ENCODE measurements at regions not wholly inside any gene's neighbourhood (a gene's known extent, or its start where the extent isn't known, plus 50 kb on each side); places are given as distances from the start of the nearest gene placed in this dataset.

DNA sequence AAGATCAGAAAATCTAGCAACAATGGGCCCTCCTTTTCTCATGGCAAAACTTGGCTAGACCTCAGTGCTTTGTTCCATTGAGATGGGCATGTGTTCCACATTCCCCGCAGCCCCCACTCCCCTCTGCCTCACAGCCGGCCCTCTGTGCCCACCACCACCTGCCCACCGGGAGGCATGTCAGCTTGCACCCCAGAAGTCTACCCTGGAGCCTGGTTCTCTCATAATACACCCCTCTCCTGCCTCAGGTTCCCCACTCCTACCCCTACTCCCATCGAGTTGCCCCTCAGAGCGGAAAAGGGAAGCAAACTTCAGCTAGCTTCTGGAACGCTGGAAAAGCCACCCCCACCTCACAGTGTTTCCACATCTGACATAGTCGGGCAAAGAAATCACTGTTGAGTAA lies 219.0 kb downstream of the ANAPC1 start:
- Histone ChIP-seq H3K4ac (ENCODE audit: low read depth, low read length) (no peak overlapping the region), H3K18ac (ENCODE audit: low read length) (no peak overlapping the region), H3K36me3 (ENCODE audit: control insufficient read depth in 1 of 2, insufficient read depth in 2 of 2, low read length in 2 of 2) (no peaks in the 10 kb centered on the region), H4K91ac (ENCODE audit: low read depth, low read length) (no peak overlapping the region), H3K4me3 (ENCODE audit: low read depth, low read length) (no peak overlapping the region), H3K14ac (ENCODE audit: low read length) (no peak overlapping the region), H2BK12ac (ENCODE audit: low read length) (no peak overlapping the region), H3K27me3 (ENCODE audit: insufficient read depth, low read length) (no peaks in the 10 kb centered on the region), H3K79me1 (ENCODE audit: low read length) (no peaks in the 10 kb centered on the region), H3K27ac (ENCODE audit: low read depth, low read length) (no peak overlapping the region), H4K12ac (ENCODE audit: low read depth, low read length) (no peak overlapping the region), H3K79me2 (ENCODE audit: control insufficient read depth, insufficient read depth, low read length, poor library complexity) (no peaks in the 10 kb centered on the region), H3K9me3 (ENCODE audit: insufficient read depth, low read depth, low read length) (peaks cover 9% of the 10 kb centered on the region), H2BK120ac (ENCODE audit: insufficient read depth, low read length, poor library complexity) (no peak overlapping the region), H2AFZ (ENCODE audit: insufficient read depth, low read length, poor library complexity) (no peak overlapping the region), H2BK5ac (ENCODE audit: low read depth, low read length, poor library complexity) (no peak overlapping the region), H3K4me1 (ENCODE audit: control insufficient read depth in 1 of 2, insufficient read depth in 2 of 2, low read length in 2 of 2) (peaks cover 0 to 1% of the 10 kb centered on the region in 2 experiments), H4K8ac (ENCODE audit: low read depth, low read length) (no peak overlapping the region), H3K23ac (ENCODE audit: low read length) (no peak overlapping the region), H3K9ac (ENCODE audit: low read length) (no peak overlapping the region), H3K4me2 (ENCODE audit: low read length) (no peak overlapping the region), H2AK5ac (ENCODE audit: low read length) (no peak overlapping the region)
- DNase-seq: no peak
- no CpG with 5 or more reads among the region's 7 CpGs for WGBS (ENCODE audit: extremely low coverage, insufficient coverage, insufficient read length)

- no peak overlapping the region for H2AK5ac ChIP-seq (ENCODE audit: low read length)
- H3K9me3 ChIP-seq (ENCODE audit: insufficient read depth, low read depth, low read length): peaks cover 9% of the 10 kb centered on the region
- no peak overlapping the region for H3K18ac ChIP-seq (ENCODE audit: low read length)
- H3K4me3 ChIP-seq (ENCODE audit: low read depth, low read length): no peak overlapping the region
- H4K91ac ChIP-seq (ENCODE audit: low read depth, low read length): no peak overlapping the region
- H4K8ac ChIP-seq (ENCODE audit: low read depth, low read length): no peak overlapping the region
- no peak overlapping the region for H3K9ac ChIP-seq (ENCODE audit: low read length)
- no peaks in the 10 kb centered on the region for H3K36me3 ChIP-seq (ENCODE audit: control insufficient read depth in 1 of 2, insufficient read depth in 2 of 2, low read length in 2 of 2)
- DNase-seq: no peak
- no peak overlapping the region for H2BK12ac ChIP-seq (ENCODE audit: low read length)
- H3K14ac ChIP-seq (ENCODE audit: low read length): no peak overlapping the region
- H3K79me2 ChIP-seq (ENCODE audit: control insufficient read depth, insufficient read depth, low read length, poor library complexity): no peaks in the 10 kb centered on the region
- H3K79me1 ChIP-seq (ENCODE audit: low read length): no peaks in the 10 kb centered on the region
- no peak overlapping the region for H3K27ac ChIP-seq (ENCODE audit: low read depth, low read length)
- H3K23ac ChIP-seq (ENCODE audit: low read length): no peak overlapping the region
- H4K12ac ChIP-seq (ENCODE audit: low read depth, low read length): no peak overlapping the region
- no peak overlapping the region for H2BK120ac ChIP-seq (ENCODE audit: insufficient read depth, low read length, poor library complexity)
- no peaks in the 10 kb centered on the region for H3K27me3 ChIP-seq (ENCODE audit: insufficient read depth, low read length)
- H2AFZ ChIP-seq (ENCODE audit: insufficient read depth, low read length, poor library complexity): no peak overlapping the region
- no peak overlapping the region for H2BK5ac ChIP-seq (ENCODE audit: low read depth, low read length, poor library complexity)
- H3K4me1 ChIP-seq (ENCODE audit: control insufficient read depth in 1 of 2, insufficient read depth in 2 of 2, low read length in 2 of 2): no peaks in the 10 kb centered on the region
- no peak overlapping the region for H3K4me2 ChIP-seq (ENCODE audit: low read length)
- no CpG with 5 or more reads among the region's 3 CpGs for WGBS (ENCODE audit: extremely low coverage, insufficient coverage, insufficient read length)
- no peak overlapping the region for H3K4ac ChIP-seq (ENCODE audit: low read depth, low read length)
Measured at GRCh38 chr2:111665551-111666116, 218.4 kb downstream of the ANAPC1 start.

DNA sequence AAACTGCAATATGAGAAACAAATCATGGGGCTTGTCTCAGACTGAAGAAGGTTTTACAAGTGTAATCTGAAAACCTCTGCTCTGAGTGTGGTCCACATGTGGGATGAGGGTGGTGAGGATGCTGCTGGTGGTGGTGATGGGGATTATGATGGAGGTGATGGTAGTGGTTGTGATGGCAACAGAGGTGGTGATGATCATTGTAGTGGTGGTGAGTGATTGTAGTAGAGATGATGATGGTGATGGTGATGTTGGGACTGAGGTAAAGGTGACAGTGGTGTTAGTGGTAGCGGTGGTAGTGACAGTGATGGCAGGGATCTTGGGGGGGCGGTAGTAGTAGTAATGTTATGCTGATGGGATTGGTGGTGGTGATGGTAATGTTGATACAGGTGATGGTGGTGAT lies 217.8 kb downstream of the ANAPC1 start:
- peaks cover 9% of the 10 kb centered on the region for H3K9me3 ChIP-seq (ENCODE audit: insufficient read depth, low read depth, low read length)
- no peaks in the 10 kb centered on the region for H3K27me3 ChIP-seq (ENCODE audit: insufficient read depth, low read length)
- no peaks in the 10 kb centered on the region for H3K4me1 ChIP-seq (ENCODE audit: control insufficient read depth in 1 of 2, insufficient read depth in 2 of 2, low read length in 2 of 2)
- H3K14ac ChIP-seq (ENCODE audit: low read length): no peak overlapping the region
- DNase-seq: no peak
- no peak overlapping the region for H3K4ac ChIP-seq (ENCODE audit: low read depth, low read length)
- no peak overlapping the region for H3K27ac ChIP-seq (ENCODE audit: low read depth, low read length)
- H3K79me2 ChIP-seq (ENCODE audit: control insufficient read depth, insufficient read depth, low read length, poor library complexity): no peaks in the 10 kb centered on the region
- H3K4me2 ChIP-seq (ENCODE audit: low read length): no peak overlapping the region
- WGBS (ENCODE audit: extremely low coverage, insufficient coverage, insufficient read length): no CpG with 5 or more reads among the region's 2 CpGs
- H4K8ac ChIP-seq (ENCODE audit: low read depth, low read length): no peak overlapping the region
- H2BK12ac ChIP-seq (ENCODE audit: low read length): no peak overlapping the region
- no peaks in the 10 kb centered on the region for H3K79me1 ChIP-seq (ENCODE audit: low read length)
- H3K36me3 ChIP-seq (ENCODE audit: control insufficient read depth in 1 of 2, insufficient read depth in 2 of 2, low read length in 2 of 2): no peaks in the 10 kb centered on the region
- H2AK5ac ChIP-seq (ENCODE audit: low read length): no peak overlapping the region
- H3K18ac ChIP-seq (ENCODE audit: low read length): no peak overlapping the region
- no peak overlapping the region for H3K9ac ChIP-seq (ENCODE audit: low read length)
- H4K91ac ChIP-seq (ENCODE audit: low read depth, low read length): no peak overlapping the region
- H2BK120ac ChIP-seq (ENCODE audit: insufficient read depth, low read length, poor library complexity): no peak overlapping the region
- H3K4me3 ChIP-seq (ENCODE audit: low read depth, low read length): no peak overlapping the region
- H3K23ac ChIP-seq (ENCODE audit: low read length): no peak overlapping the region
- no peak overlapping the region for H2AFZ ChIP-seq (ENCODE audit: insufficient read depth, low read length, poor library complexity)
- no peak overlapping the region for H2BK5ac ChIP-seq (ENCODE audit: low read depth, low read length, poor library complexity)
- H4K12ac ChIP-seq (ENCODE audit: low read depth, low read length): no peak overlapping the region

GRCh38 chr2:111667001-111667400 lies 217.0 kb downstream of the ANAPC1 start:
- Histone ChIP-seq H3K9ac (ENCODE audit: low read length) (no peak overlapping the region), H3K4me1 (ENCODE audit: control insufficient read depth in 1 of 2, insufficient read depth in 2 of 2, low read length in 2 of 2) (no peaks in the 10 kb centered on the region), H3K4ac (ENCODE audit: low read depth, low read length) (no peak overlapping the region), H3K36me3 (ENCODE audit: control insufficient read depth in 1 of 2, insufficient read depth in 2 of 2, low read length in 2 of 2) (no peaks in the 10 kb centered on the region), H3K23ac (ENCODE audit: low read length) (no peak overlapping the region), H3K4me3 (ENCODE audit: low read depth, low read length) (no peak overlapping the region), H2BK120ac (ENCODE audit: insufficient read depth, low read length, poor library complexity) (no peak overlapping the region), H3K4me2 (ENCODE audit: low read length) (no peak overlapping the region), H4K8ac (ENCODE audit: low read depth, low read length) (no peak overlapping the region), H3K9me3 (ENCODE audit: insufficient read depth, low read depth, low read length) (peaks cover 14% of the 10 kb centered on the region), H3K18ac (ENCODE audit: low read length) (no peak overlapping the region), H4K12ac (ENCODE audit: low read depth, low read length) (no peak overlapping the region), H3K14ac (ENCODE audit: low read length) (no peak overlapping the region), H3K27ac (ENCODE audit: low read depth, low read length) (no peak overlapping the region), H2BK12ac (ENCODE audit: low read length) (no peak overlapping the region), H3K27me3 (ENCODE audit: insufficient read depth, low read length) (no peaks in the 10 kb centered on the region), H2BK5ac (ENCODE audit: low read depth, low read length, poor library complexity) (no peak overlapping the region), H2AFZ (ENCODE audit: insufficient read depth, low read length, poor library complexity) (no peak overlapping the region), H4K91ac (ENCODE audit: low read depth, low read length) (no peak overlapping the region), H3K79me1 (ENCODE audit: low read length) (no peaks in the 10 kb centered on the region), H3K79me2 (ENCODE audit: control insufficient read depth, insufficient read depth, low read length, poor library complexity) (no peaks in the 10 kb centered on the region), H2AK5ac (ENCODE audit: low read length) (no peak overlapping the region)
- no peak for DNase-seq
- WGBS (ENCODE audit: extremely low coverage, insufficient coverage, insufficient read length): no CpG with 5 or more reads among the region's 8 CpGs
